ENCODE measurements at regions not wholly inside any gene's neighbourhood (a gene's known extent, or its start where the extent isn't known, plus 50 kb on each side); places are given as distances from the start of the nearest gene placed in this dataset.

DNA sequence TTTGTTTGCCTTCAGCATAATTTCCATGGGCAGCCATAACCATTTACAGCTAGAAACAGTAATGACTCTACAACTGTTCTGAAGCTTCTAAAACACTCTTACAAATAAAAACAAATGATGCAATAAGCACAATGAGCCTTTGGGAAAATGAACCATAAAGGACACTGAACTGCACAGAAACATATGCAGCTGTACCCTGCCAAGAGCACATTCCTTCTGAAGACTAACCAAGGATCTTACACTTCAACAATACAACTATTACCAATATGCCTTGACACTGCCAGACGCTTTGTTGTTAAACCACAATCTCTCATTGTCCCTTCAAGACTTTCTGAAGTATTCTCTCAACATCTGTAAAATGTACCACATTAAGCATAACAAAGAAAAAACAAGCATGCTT, 104.2 kb upstream of the HMHB1 start:
- TF ChIP-seq, protein P1, sequence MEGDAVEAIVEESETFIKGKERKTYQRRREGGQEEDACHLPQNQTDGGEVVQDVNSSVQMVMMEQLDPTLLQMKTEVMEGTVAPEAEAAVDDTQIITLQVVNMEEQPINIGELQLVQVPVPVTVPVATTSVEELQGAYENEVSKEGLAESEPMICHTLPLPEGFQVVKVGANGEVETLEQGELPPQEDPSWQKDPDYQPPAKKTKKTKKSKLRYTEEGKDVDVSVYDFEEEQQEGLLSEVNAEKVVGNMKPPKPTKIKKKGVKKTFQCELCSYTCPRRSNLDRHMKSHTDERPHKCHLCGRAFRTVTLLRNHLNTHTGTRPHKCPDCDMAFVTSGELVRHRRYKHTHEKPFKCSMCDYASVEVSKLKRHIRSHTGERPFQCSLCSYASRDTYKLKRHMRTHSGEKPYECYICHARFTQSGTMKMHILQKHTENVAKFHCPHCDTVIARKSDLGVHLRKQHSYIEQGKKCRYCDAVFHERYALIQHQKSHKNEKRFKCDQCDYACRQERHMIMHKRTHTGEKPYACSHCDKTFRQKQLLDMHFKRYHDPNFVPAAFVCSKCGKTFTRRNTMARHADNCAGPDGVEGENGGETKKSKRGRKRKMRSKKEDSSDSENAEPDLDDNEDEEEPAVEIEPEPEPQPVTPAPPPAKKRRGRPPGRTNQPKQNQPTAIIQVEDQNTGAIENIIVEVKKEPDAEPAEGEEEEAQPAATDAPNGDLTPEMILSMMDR (IDR thresholded peaks at IDR 0.05 in 8 of 11, conservative IDR thresholded peaks at IDR 0.05 in 3 of 11), result no peak
- TF ChIP-seq POLR2A (IDR thresholded peaks at IDR 0.05) (no peak), POLR2AphosphoS5 (IDR thresholded peaks at IDR 0.05) (no peak)

Measured in spleen (tissue), 7 donors.